GM23338 (cell line): ENCODE measurements at regions not wholly inside any gene's neighbourhood (a gene's known extent, or its start where the extent isn't known, plus 50 kb on each side); places are given as distances from the start of the nearest gene placed in this dataset.

Source experiments
- ATAC-seq: fragments of 200-7000 bp; cut with Tn5 transposase; 3 replicates; pipeline ENCODE4 v1.9.1; 2020
- DNase-seq: peaks from one replicate; pipeline ENCODE4 v3.0.0-alpha.2; 2015; ENCODE audit warnings: low spot score
- H2AFZ ChIP-seq: fragments of 200-600 bp; sonication (generic); 2 replicates; pipeline ENCODE4 v1.8.0; 2016; ENCODE audit warnings: antibody characterized with exemption, mild to moderate bottlenecking, moderate library complexity
- H3F3A ChIP-seq: fragments of 200-600 bp; sonication (generic); replicated peaks from 2 replicates; pipeline ENCODE4 v1.8.0; 2017; ENCODE audit warnings: antibody characterized with exemption, mixed run types, low read depth
- H3K27ac ChIP-seq: fragments of 200-600 bp; sonication (generic); 2 replicates; pipeline ENCODE4 v1.6.1; 2016; ENCODE audit warnings: low read depth
- H3K27me3 ChIP-seq: fragments of 200-600 bp; sonication (generic); 2 replicates; pipeline ENCODE4 v1.8.0; 2016; ENCODE audit warnings: mild to moderate bottlenecking, mixed run types, moderate library complexity; ENCODE audit not compliant: insufficient read depth
- H3K36me3 ChIP-seq: fragments of 200-600 bp; sonication (generic); 2 replicates; pipeline ENCODE4 v1.8.0; 2016; ENCODE audit warnings: mild to moderate bottlenecking; ENCODE audit not compliant: insufficient read depth
- H3K4me1 ChIP-seq: fragments of 200-600 bp; sonication (generic); 2 replicates; pipeline ENCODE4 v1.8.0; 2016; ENCODE audit warnings: mild to moderate bottlenecking, moderate library complexity; ENCODE audit not compliant: insufficient read depth
- H3K4me2 ChIP-seq: fragments of 200-600 bp; sonication (generic); 2 replicates; pipeline ENCODE4 v1.7.1; 2017; ENCODE audit warnings: mixed run types
- H3K4me3 ChIP-seq: fragments of 200-600 bp; sonication (generic); 2 replicates; pipeline ENCODE4 v1.6.1; 2016; ENCODE audit warnings: mixed run types
- H3K79me2 ChIP-seq: fragments of 200-600 bp; sonication (generic); replicated peaks from 2 replicates; pipeline ENCODE4 v1.8.0; 2017; ENCODE audit warnings: mild to moderate bottlenecking; ENCODE audit not compliant: insufficient read depth
- H3K9me2 ChIP-seq: fragments of 200-600 bp; sonication (generic); 2 replicates; pipeline ENCODE4 v1.8.0; 2017; ENCODE audit not compliant: insufficient read depth
- H4K20me1 ChIP-seq: fragments of 200-600 bp; sonication (generic); replicated peaks from 2 replicates; pipeline ENCODE4 v1.8.0; 2017; ENCODE audit warnings: mild to moderate bottlenecking; ENCODE audit not compliant: insufficient read depth
- H3K27ac Mint-ChIP-seq: 2 replicates; pipeline ENCODE4 v1.8.0; 2020; ENCODE audit warnings: inconsistent platforms, mild to moderate bottlenecking, moderate library complexity, mixed read lengths
- H3K27me3 Mint-ChIP-seq: 3 replicates; pipeline ENCODE4 v1.8.0; 2022; ENCODE audit warnings: low read depth, mild to moderate bottlenecking, moderate library complexity, mixed read lengths, inconsistent platforms; ENCODE audit not compliant: insufficient read depth, poor library complexity
- H3K36me3 Mint-ChIP-seq: 3 replicates; pipeline ENCODE4 v1.8.0; 2021; ENCODE audit warnings: low read depth, mild to moderate bottlenecking, inconsistent platforms, moderate library complexity, mixed read lengths
- H3K4me1 Mint-ChIP-seq: 3 replicates; pipeline ENCODE4 v1.8.0; 2020; ENCODE audit warnings: mild to moderate bottlenecking, inconsistent platforms, mixed read lengths
- H3K4me3 Mint-ChIP-seq: 3 replicates; pipeline ENCODE4 v1.8.0; 2021; ENCODE audit warnings: moderate library complexity, mild to moderate bottlenecking, inconsistent platforms, mixed read lengths
- H3K9me3 Mint-ChIP-seq: 3 replicates; pipeline ENCODE4 v1.8.0; 2020; ENCODE audit warnings: moderate library complexity, mild to moderate bottlenecking, inconsistent platforms, mixed read lengths
- CREB1 ChIP-seq: fragments of 250-450 bp; sonication (Bioruptor Pico); IDR thresholded peaks from 2 replicates; pipeline ENCODE4 v1.5.0; 2020; ENCODE audit warnings: low read depth, mild to moderate bottlenecking, moderate library complexity
- CTCF ChIP-seq, 2 experiments: fragments of 200-600 bp in 1 of 2; sonication (generic) in 1 of 2; conservative IDR thresholded peaks; 2 replicates each; pipeline versions ENCODE4 v1.5.1 to v1.6.1; 2016 to 2017; ENCODE audit warnings: antibody characterized with exemption in 2 of 2, low read depth in 2 of 2, mild to moderate bottlenecking in 2 of 2, moderate library complexity in 1 of 2
- ETS1 ChIP-seq: IDR thresholded peaks from 2 replicates; pipeline ENCODE4 v1.6.1; 2016; ENCODE audit warnings: antibody characterized with exemption
- EZH2 ChIP-seq: fragments of 200-600 bp; sonication (generic); IDR thresholded peaks from one replicate; pipeline ENCODE4 v1.8.0; 2017; ENCODE audit warnings: antibody characterized with exemption, mild to moderate bottlenecking, low read depth; ENCODE audit not compliant: unreplicated experiment
- JUNB ChIP-seq: IDR thresholded peaks from one replicate; pipeline ENCODE4 v1.6.1; 2016; ENCODE audit warnings: antibody characterized with exemption; ENCODE audit not compliant: unreplicated experiment
- STAT1 ChIP-seq: IDR thresholded peaks from one replicate; pipeline ENCODE4 v1.6.1; 2016; ENCODE audit warnings: antibody characterized with exemption; ENCODE audit not compliant: unreplicated experiment
- ZNF114 ChIP-seq: fragments of 250-450 bp; sonication (Bioruptor Pico); IDR thresholded peaks from 2 replicates; pipeline ENCODE4 v1.5.0; 2020; ENCODE audit warnings: mild to moderate bottlenecking, moderate library complexity
- ZNF331 ChIP-seq: fragments of 250-450 bp; sonication (Bioruptor Pico); IDR thresholded peaks from 2 replicates; pipeline ENCODE4 v1.5.0; 2020; ENCODE audit warnings: low read depth, mild to moderate bottlenecking, moderate library complexity
- TF ChIP-seq, protein P1 (sequence below): IDR thresholded peaks from one replicate; pipeline ENCODE4 v1.6.1; 2018; ENCODE audit warnings: antibody characterized with exemption; ENCODE audit not compliant: unreplicated experiment

GRCh38 chr1:14476170-14476955 lies 122.1 kb upstream of the KAZN start:
- Histone ChIP-seq H3K36me3 (no peaks in the 10 kb centered on the region), H3K79me2 (no peaks in the 10 kb centered on the region), H3K4me2 (no peak overlapping the region), H3K4me1 (no peaks in the 10 kb centered on the region; the same call in 1 of the 2 replicates), H3K4me3 (no peak overlapping the region), H3F3A (no peaks in the 10 kb centered on the region), H2AFZ (no peak overlapping the region), H3K27ac (no peak overlapping the region), H4K20me1 (no peaks in the 10 kb centered on the region), H3K27me3 (no peaks in the 10 kb centered on the region), H3K9me2 (peaks cover 9% of the 10 kb centered on the region; the same call in 1 of the 2 replicates)
- H3K36me3 Mint-ChIP-seq, result no peaks in the 10 kb centered on the region
- H3K27me3 Mint-ChIP-seq, result no peaks in the 10 kb centered on the region
- TF ChIP-seq STAT1 (no peak), ETS1 (no peak), JUNB (no peak), CREB1 (CRISPR knock-in tag) (no peak), CTCF (conservative IDR thresholded peaks at IDR 0.05; ENCODE audit: low read depth in 2 of 2) (no peak), ZNF114 (no peak)
- no peak for ATAC-seq
- no peaks in the 10 kb centered on the region for H3K9me3 Mint-ChIP-seq
- no peak for DNase-seq
- H3K4me1 Mint-ChIP-seq, result no peaks in the 10 kb centered on the region
- H3K4me3 Mint-ChIP-seq, result no peak overlapping the region
- no peak overlapping the region for H3K27ac Mint-ChIP-seq

GRCh38 chr1:14478120-14478519 lies 120.4 kb upstream of the KAZN start:
- Histone ChIP-seq H3F3A (no peaks in the 10 kb centered on the region), H2AFZ (no peak overlapping the region), H4K20me1 (no peaks in the 10 kb centered on the region), H3K36me3 (no peaks in the 10 kb centered on the region), H3K79me2 (no peaks in the 10 kb centered on the region), H3K4me1 (peaks cover 5% of the 10 kb centered on the region; the same call in 1 of the 2 replicates), H3K4me2 (no peak overlapping the region), H3K9me2 (peaks cover 9% of the 10 kb centered on the region; the same call in 1 of the 2 replicates), H3K27ac (no peak overlapping the region), H3K4me3 (no peak overlapping the region), H3K27me3 (no peaks in the 10 kb centered on the region)
- Mint-ChIP-seq H3K4me3 (no peak overlapping the region), H3K27ac (no peak overlapping the region), H3K4me1 (peaks cover 4% of the 10 kb centered on the region), H3K9me3 (no peaks in the 10 kb centered on the region), H3K36me3 (no peaks in the 10 kb centered on the region), H3K27me3 (no peaks in the 10 kb centered on the region)
- ATAC-seq (no peak), DNase-seq (no peak)
- TF ChIP-seq ZNF331 (CRISPR knock-in tag) (no peak), ZNF114 (no peak), EZH2 (no peak), ETS1 (no peak), CREB1 (CRISPR knock-in tag) (no peak), CTCF (conservative IDR thresholded peaks at IDR 0.05; ENCODE audit: low read depth in 2 of 2) (no peak), STAT1 (no peak), JUNB (no peak)
- TF ChIP-seq, protein P1, sequence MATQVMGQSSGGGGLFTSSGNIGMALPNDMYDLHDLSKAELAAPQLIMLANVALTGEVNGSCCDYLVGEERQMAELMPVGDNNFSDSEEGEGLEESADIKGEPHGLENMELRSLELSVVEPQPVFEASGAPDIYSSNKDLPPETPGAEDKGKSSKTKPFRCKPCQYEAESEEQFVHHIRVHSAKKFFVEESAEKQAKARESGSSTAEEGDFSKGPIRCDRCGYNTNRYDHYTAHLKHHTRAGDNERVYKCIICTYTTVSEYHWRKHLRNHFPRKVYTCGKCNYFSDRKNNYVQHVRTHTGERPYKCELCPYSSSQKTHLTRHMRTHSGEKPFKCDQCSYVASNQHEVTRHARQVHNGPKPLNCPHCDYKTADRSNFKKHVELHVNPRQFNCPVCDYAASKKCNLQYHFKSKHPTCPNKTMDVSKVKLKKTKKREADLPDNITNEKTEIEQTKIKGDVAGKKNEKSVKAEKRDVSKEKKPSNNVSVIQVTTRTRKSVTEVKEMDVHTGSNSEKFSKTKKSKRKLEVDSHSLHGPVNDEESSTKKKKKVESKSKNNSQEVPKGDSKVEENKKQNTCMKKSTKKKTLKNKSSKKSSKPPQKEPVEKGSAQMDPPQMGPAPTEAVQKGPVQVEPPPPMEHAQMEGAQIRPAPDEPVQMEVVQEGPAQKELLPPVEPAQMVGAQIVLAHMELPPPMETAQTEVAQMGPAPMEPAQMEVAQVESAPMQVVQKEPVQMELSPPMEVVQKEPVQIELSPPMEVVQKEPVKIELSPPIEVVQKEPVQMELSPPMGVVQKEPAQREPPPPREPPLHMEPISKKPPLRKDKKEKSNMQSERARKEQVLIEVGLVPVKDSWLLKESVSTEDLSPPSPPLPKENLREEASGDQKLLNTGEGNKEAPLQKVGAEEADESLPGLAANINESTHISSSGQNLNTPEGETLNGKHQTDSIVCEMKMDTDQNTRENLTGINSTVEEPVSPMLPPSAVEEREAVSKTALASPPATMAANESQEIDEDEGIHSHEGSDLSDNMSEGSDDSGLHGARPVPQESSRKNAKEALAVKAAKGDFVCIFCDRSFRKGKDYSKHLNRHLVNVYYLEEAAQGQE, result no peak
